Endothelial cell of umbilical vein (primary cell): ENCODE measurements at regions not wholly inside any gene's neighbourhood (a gene's known extent, or its start where the extent isn't known, plus 50 kb on each side); places are given as distances from the start of the nearest gene placed in this dataset.

ENCODE experiments used
- CTCF ChIP-seq, 2 donors: IDR thresholded peaks; 1 replicate in 1 of 2; 2 replicates in 1 of 2; pipeline ENCODE4 v1.5.1; 2011; ENCODE audit warnings: low read length in 2 of 2, mild to moderate bottlenecking in 2 of 2, moderate library complexity in 2 of 2, control low read depth in 1 of 2, inconsistent platforms in 1 of 2, low read depth in 1 of 2; ENCODE audit not compliant: insufficient read depth in 1 of 2; ENCODE audit errors: extremely low read depth in 1 of 2
- EZH2 ChIP-seq: IDR thresholded peaks from 2 replicates; pipeline ENCODE4 v1.6.1; 2012; ENCODE audit warnings: borderline replicate concordance, low read depth, mild to moderate bottlenecking, moderate library complexity, low read length, inconsistent platforms; ENCODE audit not compliant: severe bottlenecking
- FOS ChIP-seq: IDR thresholded peaks from 2 replicates; pipeline ENCODE4 v1.6.1; 2011; ENCODE audit warnings: mild to moderate bottlenecking, low read length, moderate library complexity, borderline replicate concordance; ENCODE audit not compliant: insufficient read depth
- JUN ChIP-seq: IDR thresholded peaks from 2 replicates; pipeline ENCODE4 v1.6.1; 2011; ENCODE audit warnings: borderline replicate concordance, low read depth; ENCODE audit not compliant: insufficient read length, insufficient read depth
- MAX ChIP-seq: IDR thresholded peaks from 2 replicates; pipeline ENCODE4 v1.6.1; 2011; ENCODE audit not compliant: insufficient read depth, insufficient read length
- MYC ChIP-seq: IDR thresholded peaks from one replicate; pipeline ENCODE4 v1.6.1; 2011; ENCODE audit warnings: mild to moderate bottlenecking, low read depth, low read length
- POLR2A ChIP-seq: IDR thresholded peaks from 2 replicates; pipeline ENCODE4 v1.6.1; 2012; ENCODE audit warnings: low read depth, mild to moderate bottlenecking, control low read depth, low read length
- POLR2AphosphoS5 ChIP-seq: IDR thresholded peaks from 2 replicates; pipeline ENCODE4 v1.6.1; 2012; ENCODE audit warnings: low read depth, mild to moderate bottlenecking, control low read depth, low read length, moderate library complexity; ENCODE audit not compliant: insufficient read depth

- TF ChIP-seq CTCF (IDR thresholded peaks at IDR 0.05; ENCODE audit: extremely low read depth in 1 of 2, insufficient read depth in 1 of 2, low read depth in 1 of 2, low read length in 2 of 2), result no peak
- TF ChIP-seq EZH2, result no peak
- no peak for TF ChIP-seq MYC
- TF ChIP-seq POLR2A, result no peak
- no peak for TF ChIP-seq JUN
- TF ChIP-seq POLR2AphosphoS5, result no peak
- TF ChIP-seq FOS, result no peak
- TF ChIP-seq MAX, result no peak
These were observed 122.6 kb upstream of the SLC10A2 start for GRCh38 chr13:103188713-103189326.
